ENCODE measurements at regions not wholly inside any gene's neighbourhood (a gene's known extent, or its start where the extent isn't known, plus 50 kb on each side); places are given as distances from the start of the nearest gene placed in this dataset.
"Not testable (repeated sequence)": the region's sequence is repeated elsewhere in the genome, so short reads cannot be mapped to it uniquely, and the experiment has no call there.

DNA sequence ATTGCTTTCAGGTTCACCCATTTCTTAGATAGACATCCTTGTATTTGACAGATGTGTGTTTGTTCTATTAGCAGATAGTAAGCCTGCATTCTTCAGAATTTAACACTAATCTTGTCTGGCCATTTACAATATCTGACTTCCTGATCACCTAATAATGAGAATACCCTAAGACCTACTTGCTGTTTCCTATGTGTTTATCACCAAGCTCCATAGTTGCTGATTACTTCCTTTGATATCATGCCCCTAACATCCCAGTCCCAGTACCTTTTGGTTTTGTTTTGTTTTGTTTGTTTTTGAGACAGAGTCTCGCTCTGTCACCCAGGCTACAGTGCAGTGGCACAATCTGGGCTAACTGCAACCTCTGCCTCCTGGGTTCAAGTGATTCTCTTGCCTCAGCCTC is 143.6 kb upstream of the DST start:
- Histone ChIP-seq H3K9me3 (ENCODE audit: insufficient read depth, low read depth, low read length) (no peaks in the 10 kb centered on the region), H3K4me3 (ENCODE audit: low read length, poor library complexity, severe bottlenecking) (no peak overlapping the region), H3K4me1 (ENCODE audit: insufficient read depth, low read length, poor library complexity, severe bottlenecking) (peaks cover 9% of the 10 kb centered on the region), H3K79me2 (ENCODE audit: insufficient read depth, low read length) (no peaks in the 10 kb centered on the region), H3K4me2 (ENCODE audit: low read depth, low read length, poor library complexity, severe bottlenecking) (no peak overlapping the region), H3K27me3 (ENCODE audit: insufficient read depth, low read length, poor library complexity, severe bottlenecking) (no peaks in the 10 kb centered on the region), H3K9ac (ENCODE audit: low read depth, low read length, poor library complexity, severe bottlenecking) (no peak overlapping the region), H3K9me2 (replicated peaks; ENCODE audit: low read depth, low read length) (no peaks in the 10 kb centered on the region), H3K36me3 (ENCODE audit: insufficient read depth, low read length) (no peaks in the 10 kb centered on the region), H4K20me1 (ENCODE audit: insufficient read depth, low read length, poor library complexity, severe bottlenecking) (no peaks in the 10 kb centered on the region), H3F3A (ENCODE audit: low read depth) (no peaks in the 10 kb centered on the region), H2AFZ (ENCODE audit: low read length) (no peak overlapping the region)
- TF ChIP-seq EZH2phosphoT487 (IDR thresholded peaks at IDR 0.05; ENCODE audit: borderline replicate concordance): peak; percentile 28; the same call in 1 of the 2 replicates
- TF ChIP-seq, protein P1, sequence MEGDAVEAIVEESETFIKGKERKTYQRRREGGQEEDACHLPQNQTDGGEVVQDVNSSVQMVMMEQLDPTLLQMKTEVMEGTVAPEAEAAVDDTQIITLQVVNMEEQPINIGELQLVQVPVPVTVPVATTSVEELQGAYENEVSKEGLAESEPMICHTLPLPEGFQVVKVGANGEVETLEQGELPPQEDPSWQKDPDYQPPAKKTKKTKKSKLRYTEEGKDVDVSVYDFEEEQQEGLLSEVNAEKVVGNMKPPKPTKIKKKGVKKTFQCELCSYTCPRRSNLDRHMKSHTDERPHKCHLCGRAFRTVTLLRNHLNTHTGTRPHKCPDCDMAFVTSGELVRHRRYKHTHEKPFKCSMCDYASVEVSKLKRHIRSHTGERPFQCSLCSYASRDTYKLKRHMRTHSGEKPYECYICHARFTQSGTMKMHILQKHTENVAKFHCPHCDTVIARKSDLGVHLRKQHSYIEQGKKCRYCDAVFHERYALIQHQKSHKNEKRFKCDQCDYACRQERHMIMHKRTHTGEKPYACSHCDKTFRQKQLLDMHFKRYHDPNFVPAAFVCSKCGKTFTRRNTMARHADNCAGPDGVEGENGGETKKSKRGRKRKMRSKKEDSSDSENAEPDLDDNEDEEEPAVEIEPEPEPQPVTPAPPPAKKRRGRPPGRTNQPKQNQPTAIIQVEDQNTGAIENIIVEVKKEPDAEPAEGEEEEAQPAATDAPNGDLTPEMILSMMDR (conservative IDR thresholded peaks at IDR 0.05; ENCODE audit: low read length): no peak

DNA sequence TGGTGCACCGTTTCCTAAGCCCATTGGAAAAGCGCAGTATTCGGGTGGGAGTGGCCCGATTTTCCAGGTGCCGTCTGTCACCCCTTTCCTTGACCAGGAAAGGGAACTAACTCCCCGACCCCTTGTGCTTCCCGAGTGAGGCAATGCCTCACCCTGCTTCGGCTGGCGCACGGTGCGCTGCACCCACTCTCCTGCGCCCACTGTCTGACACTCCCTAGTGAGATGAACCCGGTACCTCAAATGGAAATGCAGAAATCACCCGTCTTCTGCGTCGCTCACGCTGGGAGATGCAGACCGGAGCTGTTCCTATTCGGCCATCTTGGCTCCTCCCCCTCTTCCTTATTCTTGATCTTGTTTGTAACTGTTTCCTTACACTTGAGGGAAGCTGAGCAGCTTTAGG is 142.8 kb upstream of the DST start:
- H3K9me2 ChIP-seq (replicated peaks; ENCODE audit: low read depth, low read length); H3K9ac ChIP-seq (ENCODE audit: low read depth, low read length, poor library complexity, severe bottlenecking); H3K9me3 ChIP-seq (ENCODE audit: insufficient read depth, low read depth, low read length); H2AFZ ChIP-seq (ENCODE audit: low read length); H3K79me2 ChIP-seq (ENCODE audit: insufficient read depth, low read length); H4K20me1 ChIP-seq (ENCODE audit: insufficient read depth, low read length, poor library complexity, severe bottlenecking); H3K4me3 ChIP-seq (ENCODE audit: low read length, poor library complexity, severe bottlenecking); H3K27me3 ChIP-seq (ENCODE audit: insufficient read depth, low read length, poor library complexity, severe bottlenecking); H3K4me2 ChIP-seq (ENCODE audit: low read depth, low read length, poor library complexity, severe bottlenecking); H3F3A ChIP-seq (ENCODE audit: low read depth); H3K4me1 ChIP-seq (ENCODE audit: insufficient read depth, low read length, poor library complexity, severe bottlenecking); H3K36me3 ChIP-seq (ENCODE audit: insufficient read depth, low read length): not testable (repeated sequence)

DNA sequence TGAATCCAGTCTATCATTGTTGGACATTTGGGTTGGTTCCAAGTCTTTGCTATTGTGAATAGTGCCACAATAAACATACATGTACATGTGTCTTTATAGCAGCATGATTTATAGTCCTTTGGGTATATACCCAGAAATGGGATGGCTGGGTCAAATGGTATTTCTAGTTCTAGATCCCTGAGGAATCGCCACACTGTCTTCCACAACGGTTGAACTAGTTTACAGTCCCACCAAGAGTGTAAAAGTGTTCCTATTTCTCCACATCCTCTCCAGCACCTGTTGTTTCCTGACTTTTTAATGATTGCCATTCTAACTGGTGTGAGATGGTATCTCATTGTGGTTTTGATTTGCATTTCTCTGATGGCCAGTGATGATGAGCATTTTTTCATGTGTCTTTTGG is 137.4 kb upstream of the DST start:
- not testable (repeated sequence) for H3K4me2 ChIP-seq (ENCODE audit: low read depth, low read length, poor library complexity, severe bottlenecking)

DNA sequence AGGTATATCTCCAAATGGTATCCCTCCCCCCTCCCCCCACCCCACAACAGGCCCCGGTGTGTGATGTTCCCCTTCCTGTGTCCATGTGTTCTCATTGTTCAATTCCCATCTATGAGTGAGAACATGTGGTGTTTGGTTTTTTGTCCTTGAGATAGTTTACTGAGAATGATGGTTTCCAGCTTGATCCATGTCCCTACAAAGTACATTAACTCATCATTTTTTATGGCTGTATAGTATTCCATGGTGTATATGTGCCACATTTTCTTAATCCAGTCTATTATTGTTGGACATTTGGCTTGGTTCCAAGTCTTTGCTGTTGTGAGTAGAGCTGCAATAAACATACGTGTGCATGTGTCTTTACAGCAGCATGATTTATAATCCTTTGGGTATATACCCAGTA is 135.8 kb upstream of the DST start:
- not testable (repeated sequence) for H3K79me2 ChIP-seq (ENCODE audit: insufficient read depth, low read length); H3K4me3 ChIP-seq (ENCODE audit: low read length, poor library complexity, severe bottlenecking); H4K20me1 ChIP-seq (ENCODE audit: insufficient read depth, low read length, poor library complexity, severe bottlenecking); H3K9me2 ChIP-seq (replicated peaks; ENCODE audit: low read depth, low read length); H3F3A ChIP-seq (ENCODE audit: low read depth); H3K9ac ChIP-seq (ENCODE audit: low read depth, low read length, poor library complexity, severe bottlenecking); H3K36me3 ChIP-seq (ENCODE audit: insufficient read depth, low read length); H3K27me3 ChIP-seq (ENCODE audit: insufficient read depth, low read length, poor library complexity, severe bottlenecking); H3K4me2 ChIP-seq (ENCODE audit: low read depth, low read length, poor library complexity, severe bottlenecking); H3K9me3 ChIP-seq (ENCODE audit: insufficient read depth, low read depth, low read length); H3K4me1 ChIP-seq (ENCODE audit: insufficient read depth, low read length, poor library complexity, severe bottlenecking); H2AFZ ChIP-seq (ENCODE audit: low read length)

More for the DNA sequence above, 137.4 kb upstream of the DST start:
- not testable (repeated sequence) for H3F3A ChIP-seq (ENCODE audit: low read depth); H3K4me1 ChIP-seq (ENCODE audit: insufficient read depth, low read length, poor library complexity, severe bottlenecking); H3K9me2 ChIP-seq (replicated peaks; ENCODE audit: low read depth, low read length); H3K79me2 ChIP-seq (ENCODE audit: insufficient read depth, low read length); H3K9ac ChIP-seq (ENCODE audit: low read depth, low read length, poor library complexity, severe bottlenecking); H2AFZ ChIP-seq (ENCODE audit: low read length); H4K20me1 ChIP-seq (ENCODE audit: insufficient read depth, low read length, poor library complexity, severe bottlenecking); H3K4me3 ChIP-seq (ENCODE audit: low read length, poor library complexity, severe bottlenecking); H3K9me3 ChIP-seq (ENCODE audit: insufficient read depth, low read depth, low read length); H3K36me3 ChIP-seq (ENCODE audit: insufficient read depth, low read length); H3K27me3 ChIP-seq (ENCODE audit: insufficient read depth, low read length, poor library complexity, severe bottlenecking)
